DND-41 (cell line): ENCODE measurements at regions not wholly inside any gene's neighbourhood (a gene's known extent, or its start where the extent isn't known, plus 50 kb on each side); places are given as distances from the start of the nearest gene placed in this dataset.

ENCODE experiments used
- ATAC-seq: fragments of 200-7000 bp; cut with Tn5 transposase; 3 replicates; pipeline ENCODE4 v1.9.1; 2021; ENCODE audit warnings: low read depth; ENCODE audit not compliant: insufficient read depth
- DNase-seq: peaks from one replicate; pipeline ENCODE4 v3.0.0-alpha.2; 2020
- H2AFZ ChIP-seq: 2 replicates; pipeline ENCODE4 v1.6.0; 2012; ENCODE audit warnings: low read depth, low read length
- H3K27ac ChIP-seq: 2 replicates; pipeline ENCODE4 v1.5.1; 2012; ENCODE audit warnings: low read length, inconsistent platforms
- H3K27me3 ChIP-seq: fragments of 200-600 bp; sonication (generic); 2 replicates; pipeline ENCODE4 v1.6.0; 2012; ENCODE audit warnings: low read length, mild to moderate bottlenecking, inconsistent platforms; ENCODE audit not compliant: insufficient read depth, poor library complexity
- H3K36me3 ChIP-seq: 2 replicates; pipeline ENCODE4 v1.5.1; 2012; ENCODE audit warnings: low read length, inconsistent platforms; ENCODE audit not compliant: insufficient read depth
- H3K4me1 ChIP-seq: 2 replicates; pipeline ENCODE4 v1.5.1; 2012; ENCODE audit warnings: mild to moderate bottlenecking, low read length; ENCODE audit not compliant: insufficient read depth
- H3K4me2 ChIP-seq: 2 replicates; pipeline ENCODE4 v1.6.0; 2012; ENCODE audit warnings: mild to moderate bottlenecking, moderate library complexity, low read length, inconsistent platforms; ENCODE audit not compliant: insufficient read depth
- H3K4me3 ChIP-seq, 2 experiments: fragments of 200-600 bp in 1 of 2; shearing (Covaris generic) in 1 of 2; 2 replicates each; pipeline ENCODE4 v1.5.1; 2012 to 2016; ENCODE audit warnings: inconsistent platforms in 2 of 2, low read length in 2 of 2, mild to moderate bottlenecking in 2 of 2, low read depth in 1 of 2, moderate library complexity in 1 of 2
- H3K79me2 ChIP-seq: 2 replicates; pipeline ENCODE4 v1.6.0; 2012; ENCODE audit warnings: low read length, inconsistent platforms; ENCODE audit not compliant: insufficient read depth
- H3K9ac ChIP-seq: 2 replicates; pipeline ENCODE4 v1.6.0; 2012; ENCODE audit warnings: low read depth, mild to moderate bottlenecking, inconsistent platforms, low read length, moderate library complexity
- H3K9me3 ChIP-seq: 2 replicates; pipeline ENCODE4 v1.5.1; 2012; ENCODE audit warnings: low read length, moderate library complexity, mild to moderate bottlenecking, inconsistent platforms; ENCODE audit not compliant: insufficient read depth, severe bottlenecking
- H4K20me1 ChIP-seq: 2 replicates; pipeline ENCODE4 v1.6.0; 2012; ENCODE audit warnings: low read length; ENCODE audit not compliant: insufficient read depth
- CTCF ChIP-seq: IDR thresholded peaks from 2 replicates; pipeline ENCODE4 v1.5.1; 2012; ENCODE audit warnings: borderline replicate concordance, low read length, moderate library complexity, mild to moderate bottlenecking; ENCODE audit not compliant: poor library complexity, severe bottlenecking; ENCODE audit errors: extremely low read depth
- EZH2 ChIP-seq: IDR thresholded peaks from 3 replicates; pipeline ENCODE4 v1.6.1; 2012; ENCODE audit warnings: borderline replicate concordance, low read depth, mild to moderate bottlenecking, moderate library complexity, low read length, inconsistent platforms; ENCODE audit not compliant: severe bottlenecking

- no peaks in the 10 kb centered on the region for H3K79me2 ChIP-seq
- H3K36me3 ChIP-seq, result no peaks in the 10 kb centered on the region
- TF ChIP-seq EZH2 (no peak), CTCF (no peak)
- no peak overlapping the region for H3K27ac ChIP-seq
- no peak overlapping the region for H3K4me2 ChIP-seq
- H3K4me1 ChIP-seq, result no peaks in the 10 kb centered on the region
- no peak overlapping the region for H3K4me3 ChIP-seq
- H3K27me3 ChIP-seq, result peaks cover 12% of the 10 kb centered on the region
- H3K9ac ChIP-seq, result no peak overlapping the region
- no peak overlapping the region for H2AFZ ChIP-seq
- ATAC-seq (no peak), DNase-seq (no peak)
- no peaks in the 10 kb centered on the region for H4K20me1 ChIP-seq
- no peaks in the 10 kb centered on the region for H3K9me3 ChIP-seq
Measured at GRCh38 chr12:5192726-5193125, 149.0 kb downstream of the KCNA5 start.

GRCh38 chr12:5194306-5194705 is 150.6 kb downstream of the KCNA5 start:
- no peak overlapping the region for H3K4me2 ChIP-seq
- H3K79me2 ChIP-seq, result no peaks in the 10 kb centered on the region
- no peak overlapping the region for H3K9ac ChIP-seq
- H2AFZ ChIP-seq, result no peak overlapping the region
- H3K4me3 ChIP-seq, result no peak overlapping the region
- H3K27me3 ChIP-seq, result peaks cover 20% of the 10 kb centered on the region
- H3K4me1 ChIP-seq, result no peaks in the 10 kb centered on the region
- H4K20me1 ChIP-seq, result no peaks in the 10 kb centered on the region
- H3K27ac ChIP-seq, result no peak overlapping the region
- no peak for TF ChIP-seq EZH2
- ATAC-seq (no peak), DNase-seq (no peak)
- H3K9me3 ChIP-seq, result no peaks in the 10 kb centered on the region
- H3K36me3 ChIP-seq, result no peaks in the 10 kb centered on the region

- DNase-seq (no peak), ATAC-seq (no peak)
- Histone ChIP-seq H3K27ac (no peak overlapping the region), H2AFZ (no peak overlapping the region), H3K9ac (no peak overlapping the region), H3K4me3 (no peak overlapping the region), H3K27me3 (peaks cover 13% of the 10 kb centered on the region), H3K9me3 (no peaks in the 10 kb centered on the region), H3K4me1 (no peaks in the 10 kb centered on the region), H3K79me2 (no peaks in the 10 kb centered on the region), H3K36me3 (no peaks in the 10 kb centered on the region), H4K20me1 (no peaks in the 10 kb centered on the region), H3K4me2 (no peak overlapping the region)
- no peak for TF ChIP-seq CTCF
- TF ChIP-seq EZH2, result no peak
Measured at GRCh38 chr12:5195244-5195643, 151.6 kb downstream of the KCNA5 start.

- TF ChIP-seq EZH2 (no peak), CTCF (no peak)
- H3K79me2 ChIP-seq, result no peaks in the 10 kb centered on the region
- no peak overlapping the region for H3K4me3 ChIP-seq
- H3K4me2 ChIP-seq, result no peak overlapping the region
- no peak overlapping the region for H2AFZ ChIP-seq
- DNase-seq (no peak), ATAC-seq (no peak)
- no peak overlapping the region for H3K9ac ChIP-seq
- H3K36me3 ChIP-seq, result no peaks in the 10 kb centered on the region
- H3K27ac ChIP-seq, result no peak overlapping the region
- H3K4me1 ChIP-seq, result no peaks in the 10 kb centered on the region
- H3K9me3 ChIP-seq, result no peaks in the 10 kb centered on the region
- no peaks in the 10 kb centered on the region for H4K20me1 ChIP-seq
- H3K27me3 ChIP-seq, result peaks cover 11% of the 10 kb centered on the region
Measured at GRCh38 chr12:5195691-5196090, 152.0 kb downstream of the KCNA5 start.
